GM12891 (cell line): ENCODE measurements at regions not wholly inside any gene's neighbourhood (a gene's known extent, or its start where the extent isn't known, plus 50 kb on each side); places are given as distances from the start of the nearest gene placed in this dataset.

Experiments used
- PAX5 ChIP-seq: IDR thresholded peaks from 2 replicates; pipeline ENCODE4 v1.6.1; 2011; ENCODE audit warnings: low read length, moderate library complexity, mild to moderate bottlenecking; ENCODE audit not compliant: insufficient read depth, severe bottlenecking
- POLR2A ChIP-seq: IDR thresholded peaks from 2 replicates; pipeline ENCODE4 v1.6.1; 2011; ENCODE audit warnings: low read depth, low read length, control low read depth
- POLR2AphosphoS5 ChIP-seq: IDR thresholded peaks from 2 replicates; pipeline ENCODE4 v1.6.1; 2011; ENCODE audit warnings: low read depth, low read length, control low read depth

- TF ChIP-seq PAX5 (no peak), POLR2A (no peak), POLR2AphosphoS5 (no peak)
Observed at GRCh38 chr2:194483041-194483440, 1174.0 kb upstream of the SLC39A10 start.
